ENCODE measurements at regions not wholly inside any gene's neighbourhood (a gene's known extent, or its start where the extent isn't known, plus 50 kb on each side); places are given as distances from the start of the nearest gene placed in this dataset.

DNA sequence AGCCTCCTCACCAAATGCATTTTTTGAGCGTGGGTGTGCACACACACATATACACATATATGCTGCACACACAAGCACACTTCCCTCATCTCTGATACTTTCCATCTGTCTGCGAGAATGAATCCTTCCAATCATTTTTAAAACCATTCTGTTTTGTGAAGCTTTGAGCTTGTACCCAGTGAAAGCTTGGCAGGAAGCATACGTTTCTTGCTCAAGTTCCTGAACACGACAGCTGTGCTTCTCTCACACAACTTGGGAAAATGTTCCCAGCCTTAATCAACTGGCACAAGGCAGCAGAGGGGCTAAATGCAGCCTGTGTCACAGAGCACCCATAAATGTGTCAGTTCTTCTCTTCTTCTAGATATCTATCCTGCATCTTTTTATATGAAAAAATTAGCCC is 524.0 kb upstream of the KIRREL3 start:
- TF ChIP-seq CTCF (IDR thresholded peaks at IDR 0.05; ENCODE audit: low read depth, low read length) = no peak
- TF ChIP-seq EZH2phosphoT487 (IDR thresholded peaks at IDR 0.05; ENCODE audit: low read depth) = no peak
- H3K4me1 ChIP-seq (ENCODE audit: low read length) = no peaks in the 10 kb centered on the region
- H3K36me3 ChIP-seq (replicated peaks; ENCODE audit: low read depth, low read length) = no peaks in the 10 kb centered on the region
- no peaks in the 10 kb centered on the region for H3K9me3 ChIP-seq (ENCODE audit: insufficient read depth, low read length)
- no peak overlapping the region for H3K4me3 ChIP-seq (ENCODE audit: low read length)
- no peaks in the 10 kb centered on the region for H4K20me1 ChIP-seq (ENCODE audit: insufficient read depth, low read length)
- no peak overlapping the region for H3K27ac ChIP-seq (ENCODE audit: low read length)
- no peak overlapping the region for H2AFZ ChIP-seq (ENCODE audit: low read depth, low read length)
- H3K27me3 ChIP-seq (ENCODE audit: low read depth, low read length) = no peaks in the 10 kb centered on the region
- H3K4me2 ChIP-seq (ENCODE audit: low read length) = no peak overlapping the region
- H3K9ac ChIP-seq (ENCODE audit: low read length) = no peak overlapping the region
- H3K79me2 ChIP-seq (ENCODE audit: low read length) = no peaks in the 10 kb centered on the region

DNA sequence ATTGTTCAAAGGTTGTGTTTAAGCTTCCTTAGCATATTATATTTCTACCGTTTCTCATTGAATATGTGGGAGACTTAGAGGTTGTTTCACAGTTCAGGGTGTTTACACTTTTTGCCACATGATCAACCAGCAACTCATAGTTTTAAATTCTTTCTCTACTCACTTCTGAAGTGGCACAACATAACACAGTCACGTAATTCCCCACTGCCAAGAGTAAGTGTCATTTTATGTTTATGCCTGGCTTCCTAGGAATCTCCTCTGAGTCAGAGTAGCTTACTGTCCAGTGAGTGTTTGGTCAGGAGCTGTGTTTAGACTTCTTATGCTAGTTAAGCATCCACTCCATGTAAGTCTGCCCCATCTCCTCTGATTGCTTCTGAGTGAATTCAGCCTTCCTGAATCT is 520.8 kb upstream of the KIRREL3 start:
- Histone ChIP-seq H3K4me3 (ENCODE audit: low read length) (no peak overlapping the region), H3K4me1 (ENCODE audit: low read length) (no peaks in the 10 kb centered on the region), H3K27me3 (ENCODE audit: low read depth, low read length) (no peaks in the 10 kb centered on the region), H3K27ac (ENCODE audit: low read length) (no peak overlapping the region), H3K9ac (ENCODE audit: low read length) (no peak overlapping the region), H3K36me3 (replicated peaks; ENCODE audit: low read depth, low read length) (no peaks in the 10 kb centered on the region), H3K4me2 (ENCODE audit: low read length) (no peak overlapping the region), H3K9me3 (ENCODE audit: insufficient read depth, low read length) (no peaks in the 10 kb centered on the region), H3K79me2 (ENCODE audit: low read length) (no peaks in the 10 kb centered on the region), H4K20me1 (ENCODE audit: insufficient read depth, low read length) (no peaks in the 10 kb centered on the region), H2AFZ (ENCODE audit: low read depth, low read length) (no peak overlapping the region)
- TF ChIP-seq CTCF (IDR thresholded peaks at IDR 0.05; ENCODE audit: low read depth, low read length) = no peak

- Histone ChIP-seq H3K36me3 (replicated peaks; ENCODE audit: low read depth, low read length) (no peaks in the 10 kb centered on the region), H3K4me2 (ENCODE audit: low read length) (no peak overlapping the region), H4K20me1 (ENCODE audit: insufficient read depth, low read length) (no peaks in the 10 kb centered on the region), H3K4me1 (ENCODE audit: low read length) (no peaks in the 10 kb centered on the region), H3K9ac (ENCODE audit: low read length) (no peak overlapping the region), H3K9me3 (ENCODE audit: insufficient read depth, low read length) (no peaks in the 10 kb centered on the region), H3K27ac (ENCODE audit: low read length) (no peak overlapping the region), H3K4me3 (ENCODE audit: low read length) (no peak overlapping the region), H3K79me2 (ENCODE audit: low read length) (no peaks in the 10 kb centered on the region), H3K27me3 (ENCODE audit: low read depth, low read length) (no peaks in the 10 kb centered on the region), H2AFZ (ENCODE audit: low read depth, low read length) (no peak overlapping the region)
- TF ChIP-seq EZH2phosphoT487 (IDR thresholded peaks at IDR 0.05; ENCODE audit: low read depth) (no peak), CTCF (IDR thresholded peaks at IDR 0.05; ENCODE audit: low read depth, low read length) (no peak)
Observed at GRCh38 chr11:127507851-127508250, 507.3 kb upstream of the KIRREL3 start.

DNA sequence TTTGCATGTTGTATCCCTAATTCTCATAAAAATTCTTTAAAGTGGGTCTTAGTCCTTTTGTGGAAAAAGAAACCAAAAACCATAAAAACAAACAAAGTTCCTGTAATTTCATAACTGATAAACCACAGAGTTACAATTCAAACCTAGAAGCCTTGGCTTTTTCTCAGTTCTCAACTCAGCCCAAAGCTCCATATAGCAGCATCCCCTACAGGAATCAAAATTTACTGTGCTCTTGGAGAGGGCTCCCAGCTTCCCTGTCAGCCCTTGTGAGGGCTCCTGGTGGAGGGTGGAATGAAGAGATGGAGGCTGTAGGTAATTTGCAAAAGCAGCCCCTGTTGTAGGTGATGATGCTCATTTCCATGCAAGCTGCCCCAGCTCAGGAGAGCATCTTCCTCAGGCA is 506.1 kb upstream of the KIRREL3 start:
- TF ChIP-seq EZH2phosphoT487 (IDR thresholded peaks at IDR 0.05; ENCODE audit: low read depth) = no peak
- TF ChIP-seq CTCF (IDR thresholded peaks at IDR 0.05; ENCODE audit: low read depth, low read length) = no peak
- no peaks in the 10 kb centered on the region for H3K9me3 ChIP-seq (ENCODE audit: insufficient read depth, low read length)
- no peaks in the 10 kb centered on the region for H4K20me1 ChIP-seq (ENCODE audit: insufficient read depth, low read length)
- no peak overlapping the region for H3K4me2 ChIP-seq (ENCODE audit: low read length)
- no peak overlapping the region for H3K4me3 ChIP-seq (ENCODE audit: low read length)
- H2AFZ ChIP-seq (ENCODE audit: low read depth, low read length) = no peak overlapping the region
- H3K27ac ChIP-seq (ENCODE audit: low read length) = no peak overlapping the region
- H3K27me3 ChIP-seq (ENCODE audit: low read depth, low read length) = no peaks in the 10 kb centered on the region
- H3K9ac ChIP-seq (ENCODE audit: low read length) = no peak overlapping the region
- H3K36me3 ChIP-seq (replicated peaks; ENCODE audit: low read depth, low read length) = no peaks in the 10 kb centered on the region
- H3K79me2 ChIP-seq (ENCODE audit: low read length) = no peaks in the 10 kb centered on the region
- no peaks in the 10 kb centered on the region for H3K4me1 ChIP-seq (ENCODE audit: low read length)

Data from OCI-LY3 (cell line).